GM21723 (cell line): ENCODE measurements at regions not wholly inside any gene's neighbourhood (a gene's known extent, or its start where the extent isn't known, plus 50 kb on each side); places are given as distances from the start of the nearest gene placed in this dataset.

Experiments
- ATAC-seq: cut with Tn5 transposase; IDR thresholded peaks from one replicate; pipeline ENCODE4 v1.9.1; 2021; ENCODE audit warnings: mild to moderate bottlenecking, moderate library complexity; ENCODE audit not compliant: unreplicated experiment

DNA sequence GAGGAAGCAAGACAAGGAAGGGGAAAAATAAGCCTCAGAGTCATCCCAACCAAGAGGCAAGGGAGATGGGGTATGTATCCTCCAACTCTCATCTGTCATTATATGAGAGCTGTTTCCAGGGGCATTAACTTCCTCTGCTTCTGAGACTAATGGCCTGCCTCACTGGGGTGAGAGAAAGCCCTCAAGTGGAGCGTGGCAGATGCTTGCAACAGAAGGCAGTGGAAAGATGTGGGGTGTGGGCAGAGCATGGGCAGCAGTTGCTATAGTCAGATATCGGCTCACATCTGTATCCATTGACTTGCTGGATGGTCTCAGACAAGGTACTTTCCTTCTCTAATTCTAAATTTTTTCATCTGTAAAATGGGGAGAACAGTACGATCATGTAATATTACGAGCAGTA is 81.7 kb upstream of the PLCL2 start:
- ATAC-seq: no peak

DNA sequence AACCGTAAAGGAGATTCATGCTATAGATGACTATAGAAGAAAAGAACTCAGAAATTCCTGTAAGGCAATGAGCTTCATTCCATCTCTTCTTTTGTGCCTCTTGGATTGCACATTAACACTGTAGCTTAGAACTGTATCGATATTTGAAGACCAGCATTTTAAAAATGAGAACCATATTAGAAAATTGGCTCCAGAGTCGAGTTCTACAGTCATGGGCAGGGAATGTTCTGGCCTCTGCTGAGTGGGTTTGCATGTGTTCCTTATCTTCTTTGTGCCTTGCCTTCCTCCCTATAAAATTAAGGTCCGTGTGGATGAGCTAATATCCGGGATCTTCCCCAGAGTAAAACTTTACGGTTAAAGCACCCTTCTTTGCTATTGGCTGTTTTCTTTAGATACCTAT is 77.4 kb upstream of the PLCL2 start:
- no peak for ATAC-seq

DNA sequence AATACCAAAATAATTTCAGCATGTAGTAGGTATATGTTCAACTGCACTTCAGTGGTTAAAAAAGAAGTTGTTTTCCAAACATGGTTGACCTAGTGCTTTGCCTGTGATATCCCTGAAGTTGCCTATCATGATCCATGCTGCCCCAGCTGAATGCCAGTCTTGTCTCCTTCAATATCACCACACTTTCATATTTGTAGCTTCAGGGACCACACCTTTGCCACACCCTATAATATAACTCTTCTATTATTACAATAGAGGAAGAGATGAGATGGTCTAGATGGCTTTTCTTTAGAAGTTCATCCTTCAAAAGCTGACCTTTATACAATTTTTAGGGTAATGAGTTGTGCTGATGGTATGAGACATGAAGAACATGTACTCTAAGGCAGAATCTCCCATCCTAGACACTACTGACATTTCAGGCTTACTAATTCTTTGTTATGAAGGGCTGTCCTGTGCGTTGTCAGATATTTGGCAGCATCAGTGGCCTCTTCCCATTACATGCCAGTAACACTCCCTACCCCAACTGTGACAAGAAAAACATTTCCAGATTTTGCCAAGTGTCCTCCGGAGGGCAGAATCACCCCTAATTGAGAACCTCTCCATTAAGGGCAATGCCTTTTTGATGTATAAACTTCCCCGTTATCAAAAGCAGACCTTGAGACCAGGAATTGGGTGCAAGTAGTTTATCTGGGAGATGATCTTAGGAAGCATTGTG is 76.2 kb upstream of the PLCL2 start:
- no peak for ATAC-seq

DNA sequence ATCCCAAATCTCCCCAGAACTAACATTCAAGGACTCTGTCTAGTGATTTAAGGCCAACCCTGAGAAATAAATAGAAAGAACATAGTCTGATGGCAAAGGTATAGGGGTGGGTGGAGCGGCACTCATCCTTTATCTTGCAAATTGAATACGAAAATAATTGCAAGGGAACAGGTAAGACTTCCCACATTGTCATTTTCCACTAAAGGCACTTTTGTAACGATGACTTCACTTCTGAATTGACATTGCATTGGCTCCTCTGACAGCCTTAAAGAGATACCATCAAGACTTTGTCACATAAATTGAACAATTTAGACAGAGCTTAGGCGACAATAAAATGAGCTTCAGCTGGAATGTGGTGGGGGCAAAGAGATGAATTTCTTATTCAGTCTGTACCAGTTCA is 75.3 kb upstream of the PLCL2 start:
- no peak for ATAC-seq

DNA sequence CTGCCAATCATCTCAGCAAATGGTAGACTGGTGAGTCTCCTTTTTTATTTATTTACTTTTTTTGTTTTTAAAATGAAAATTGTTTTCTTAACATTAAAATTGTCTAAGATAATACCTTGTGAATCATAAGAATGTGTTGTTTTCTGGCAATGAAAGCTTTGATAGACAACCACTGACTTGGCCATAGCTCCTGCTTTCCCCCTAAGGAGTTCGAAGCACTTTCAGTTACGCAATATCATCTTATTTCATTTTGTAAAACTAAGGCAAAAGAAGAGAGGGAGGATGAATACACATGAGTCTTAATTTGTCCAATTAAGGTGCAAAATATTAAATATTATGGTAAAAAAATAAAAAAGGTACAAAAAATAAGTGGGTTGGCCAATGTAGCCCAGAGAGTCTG is 74.8 kb upstream of the PLCL2 start:
- ATAC-seq: no peak

DNA sequence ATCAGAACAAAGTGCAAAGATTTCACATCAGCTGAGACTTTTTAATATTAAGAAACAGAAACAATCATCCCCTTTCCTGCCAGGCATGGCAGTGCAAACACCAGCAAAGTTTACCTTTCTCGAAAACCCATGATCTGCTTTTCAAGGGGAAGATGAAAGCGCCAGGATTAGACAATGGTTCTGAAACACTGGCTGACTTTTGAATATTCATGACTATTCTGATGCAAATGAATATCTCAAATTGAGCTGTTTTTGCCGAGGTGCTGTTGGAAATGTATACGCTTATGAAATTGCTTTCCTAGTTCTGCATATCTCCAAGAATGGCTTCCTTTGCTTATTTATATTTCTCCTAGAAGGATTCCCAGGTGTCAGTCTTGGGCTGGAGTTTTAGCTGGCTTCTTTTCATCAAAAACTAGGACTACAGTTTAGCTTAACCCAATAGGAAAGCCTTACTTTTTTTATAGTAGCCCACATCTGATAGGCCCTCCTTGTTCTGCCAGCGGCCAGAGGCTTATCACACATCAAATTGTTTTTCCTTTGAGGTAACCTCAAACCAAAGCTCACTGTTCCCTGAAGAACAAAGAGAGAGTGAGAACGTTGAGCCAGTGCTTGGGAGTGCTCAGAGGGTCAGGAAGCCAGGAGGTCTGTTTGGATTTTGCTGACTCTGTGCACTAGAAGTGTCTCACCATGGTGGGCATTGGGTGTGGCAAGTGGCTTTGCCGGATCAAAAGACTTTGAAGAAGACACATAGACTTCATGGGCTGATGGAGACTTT is 74.0 kb upstream of the PLCL2 start:
- ATAC-seq: no peak

DNA sequence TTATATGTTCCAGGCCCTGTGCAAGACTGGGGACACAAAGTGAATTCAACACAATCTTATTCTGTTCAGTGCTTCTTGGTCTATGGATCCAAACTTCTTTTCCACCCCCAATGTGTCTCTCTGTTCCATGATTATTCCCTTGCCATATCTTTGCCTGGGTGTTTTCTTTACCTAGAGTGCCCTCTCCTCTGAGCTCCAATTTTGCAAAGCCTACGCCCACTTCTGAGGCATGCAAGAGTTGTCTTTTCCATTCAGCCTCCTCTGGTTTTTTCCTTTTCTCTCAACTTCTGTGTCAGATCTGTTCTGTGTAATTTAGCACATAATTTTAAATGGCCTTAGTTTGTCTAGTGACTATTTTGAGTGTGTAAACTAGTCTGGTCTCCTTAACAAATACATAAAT is 72.8 kb upstream of the PLCL2 start:
- no peak for ATAC-seq

DNA sequence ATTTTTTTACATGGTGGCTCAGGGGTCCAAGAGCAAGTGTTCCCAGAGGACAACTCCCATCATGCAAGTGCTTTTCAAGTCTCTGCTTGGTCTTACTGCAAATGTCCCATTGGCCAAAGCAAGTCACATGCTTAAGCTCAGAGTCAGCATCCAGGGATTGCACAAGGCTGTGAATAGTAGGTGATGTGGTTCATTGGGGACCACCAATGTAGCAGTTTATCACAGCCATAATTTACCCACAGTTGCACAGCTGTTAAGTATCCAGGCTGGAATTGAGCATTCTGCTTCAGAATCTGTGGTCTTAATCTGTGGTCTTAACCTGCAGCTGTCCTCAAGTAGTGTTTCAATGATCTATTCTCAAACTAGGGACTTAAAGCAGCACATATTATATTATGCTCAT is 71.4 kb upstream of the PLCL2 start:
- ATAC-seq: no peak

DNA sequence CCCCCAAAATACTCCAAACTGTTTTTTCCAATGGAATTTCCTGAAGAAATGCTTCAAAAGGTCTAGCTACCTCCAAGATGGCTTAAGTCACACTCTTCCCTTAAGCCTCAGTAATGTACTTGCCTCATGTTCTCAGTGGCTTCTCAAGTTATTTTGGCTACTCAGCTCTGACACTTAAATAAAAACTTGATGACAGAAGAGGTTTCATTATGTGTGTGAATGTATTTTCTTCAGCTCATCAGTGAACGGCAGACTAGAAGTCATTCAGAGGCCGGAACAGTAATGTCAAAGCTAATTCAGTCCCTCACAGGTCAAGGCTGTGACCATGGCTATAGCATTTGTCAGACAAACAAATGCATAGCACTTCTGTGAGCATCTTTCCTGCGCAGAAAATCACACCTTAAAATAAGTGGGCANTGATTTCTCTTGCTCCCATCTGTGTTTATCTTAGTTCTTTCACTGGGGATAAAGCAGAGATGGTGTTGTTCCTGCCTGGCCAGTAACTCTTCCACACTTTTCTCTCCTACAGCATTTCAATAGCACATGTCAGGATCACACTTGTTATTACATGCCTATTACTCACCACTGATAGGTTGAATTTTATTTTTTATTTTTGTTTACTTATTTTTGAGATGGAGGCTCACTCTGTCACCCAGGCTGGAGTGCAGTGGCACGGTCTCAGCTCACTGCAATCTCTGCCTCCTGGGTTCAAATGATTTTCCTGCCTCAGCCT is 68.5 kb upstream of the PLCL2 start:
- peak; percentile 92 for ATAC-seq

DNA sequence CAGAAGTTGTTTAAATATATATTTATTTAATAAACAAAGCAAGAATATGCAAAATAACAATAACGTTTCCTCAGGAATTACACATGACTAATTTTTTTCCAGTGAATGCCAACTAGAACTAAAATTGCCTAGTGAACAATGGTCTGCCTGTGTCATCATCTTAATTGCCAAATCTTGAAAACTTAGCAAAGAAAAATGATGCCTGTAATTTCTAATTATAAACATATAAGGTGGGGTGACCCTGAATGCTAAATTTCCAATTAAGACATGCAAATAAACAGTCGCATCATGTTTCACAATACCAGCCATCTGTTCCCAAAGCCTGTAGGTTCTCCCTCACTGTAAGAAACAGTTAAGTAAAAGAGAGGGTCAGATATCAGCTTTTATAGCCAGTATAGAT is 67.6 kb upstream of the PLCL2 start:
- ATAC-seq: no peak

DNA sequence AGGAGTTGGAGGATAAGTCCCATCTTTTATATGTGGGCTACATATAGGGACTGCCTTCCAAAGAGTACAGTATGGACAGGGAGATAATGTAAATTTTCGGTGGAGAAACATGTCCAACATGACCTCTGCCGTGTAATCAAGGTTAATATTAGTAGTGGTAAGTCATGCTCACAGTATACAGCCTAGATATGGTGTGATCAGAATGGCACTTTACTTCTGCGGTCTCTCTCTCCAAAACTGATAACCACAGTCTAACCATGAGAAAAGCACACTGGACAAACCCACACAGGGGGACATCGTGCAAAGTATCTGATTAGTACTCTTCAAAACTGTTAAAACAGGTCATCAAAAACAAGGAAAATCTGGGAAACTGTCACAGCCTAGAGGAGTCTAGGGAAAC is 66.6 kb upstream of the PLCL2 start:
- ATAC-seq: no peak

DNA sequence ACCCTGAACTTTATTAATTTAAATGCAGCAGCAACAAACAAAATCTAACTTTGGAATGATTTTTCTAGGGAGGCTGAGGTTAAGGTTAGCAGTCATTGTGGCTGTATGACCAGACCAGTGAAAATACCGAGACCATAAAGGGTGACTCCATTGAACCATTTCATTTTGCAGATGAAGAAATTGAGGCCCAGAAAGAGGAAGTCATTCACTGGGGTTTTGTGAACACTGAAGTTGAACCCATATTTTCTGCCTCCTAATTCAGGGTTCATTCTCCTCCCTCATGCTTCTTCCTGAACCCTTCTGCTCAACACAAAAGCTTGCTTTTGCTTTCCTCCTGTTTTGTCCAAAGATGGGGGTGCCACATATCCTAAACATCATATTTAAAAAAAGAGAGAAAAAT is 65.8 kb upstream of the PLCL2 start:
- ATAC-seq: no peak

DNA sequence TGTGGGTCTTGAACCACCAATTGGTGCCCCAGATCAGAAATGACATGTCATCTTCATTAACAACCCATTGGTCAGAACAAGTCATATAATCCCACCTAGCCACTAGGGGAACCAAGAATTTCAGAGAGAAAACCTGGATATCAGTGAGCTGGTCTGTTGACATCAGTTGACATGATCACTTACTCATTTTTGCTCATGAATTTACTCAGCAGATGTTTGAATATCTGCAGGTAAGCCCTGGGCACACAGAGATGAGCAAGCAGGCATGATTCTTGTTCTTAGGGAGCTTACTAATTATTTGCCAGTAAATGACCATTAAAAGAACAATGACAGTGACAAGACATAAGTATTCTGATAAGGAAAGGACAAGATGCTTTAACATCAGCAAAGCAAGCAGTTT is 64.3 kb upstream of the PLCL2 start:
- no peak for ATAC-seq

DNA sequence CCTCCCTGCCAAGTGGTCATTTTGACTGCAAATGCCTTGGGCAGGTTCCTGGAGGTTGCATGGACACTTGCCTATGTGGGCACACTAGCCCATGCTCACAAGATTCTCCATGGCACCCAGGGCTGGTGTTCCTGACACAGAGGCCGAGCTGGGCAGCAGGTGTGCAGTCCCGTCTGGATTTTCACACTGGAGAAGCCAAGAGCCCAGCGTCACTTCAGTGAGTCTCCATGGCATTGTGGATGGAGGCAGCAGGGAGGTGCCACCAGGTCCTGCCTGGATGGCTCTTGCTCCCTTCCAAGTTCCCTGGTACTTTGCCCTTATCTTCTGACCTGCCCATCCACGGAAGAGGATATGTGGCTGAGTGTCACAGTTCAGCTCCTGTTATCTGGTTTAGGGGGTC is 63.7 kb upstream of the PLCL2 start:
- ATAC-seq: no peak

DNA sequence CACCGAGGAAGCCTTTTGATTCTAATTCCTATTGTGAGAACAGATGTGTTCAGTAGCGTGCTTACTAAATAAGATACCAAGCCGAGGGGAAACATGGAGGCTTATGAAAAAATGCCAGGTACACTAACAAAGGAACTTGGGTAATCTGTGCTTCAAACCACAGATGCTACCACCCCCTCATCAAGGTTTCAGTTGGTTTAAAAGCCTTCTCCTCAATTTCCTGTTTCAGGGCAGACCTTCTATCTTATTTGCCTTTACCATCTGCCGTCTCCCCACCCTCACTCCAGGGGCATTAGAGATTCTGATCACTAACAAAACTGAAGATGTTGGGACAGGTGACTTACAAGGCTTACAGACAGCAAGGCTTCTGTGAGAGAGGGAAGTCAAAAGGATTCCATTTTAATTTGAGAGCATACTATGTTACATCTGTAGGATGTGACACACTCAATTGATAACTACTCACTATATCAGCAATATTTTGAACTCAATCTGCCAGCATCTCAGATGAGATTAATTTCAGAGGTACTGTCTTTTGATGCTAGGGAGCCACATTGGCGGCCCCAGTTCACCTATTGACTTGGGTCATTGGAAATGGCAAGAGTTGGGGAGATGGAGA is 60.6 kb upstream of the PLCL2 start:
- ATAC-seq: peak; percentile 75

DNA sequence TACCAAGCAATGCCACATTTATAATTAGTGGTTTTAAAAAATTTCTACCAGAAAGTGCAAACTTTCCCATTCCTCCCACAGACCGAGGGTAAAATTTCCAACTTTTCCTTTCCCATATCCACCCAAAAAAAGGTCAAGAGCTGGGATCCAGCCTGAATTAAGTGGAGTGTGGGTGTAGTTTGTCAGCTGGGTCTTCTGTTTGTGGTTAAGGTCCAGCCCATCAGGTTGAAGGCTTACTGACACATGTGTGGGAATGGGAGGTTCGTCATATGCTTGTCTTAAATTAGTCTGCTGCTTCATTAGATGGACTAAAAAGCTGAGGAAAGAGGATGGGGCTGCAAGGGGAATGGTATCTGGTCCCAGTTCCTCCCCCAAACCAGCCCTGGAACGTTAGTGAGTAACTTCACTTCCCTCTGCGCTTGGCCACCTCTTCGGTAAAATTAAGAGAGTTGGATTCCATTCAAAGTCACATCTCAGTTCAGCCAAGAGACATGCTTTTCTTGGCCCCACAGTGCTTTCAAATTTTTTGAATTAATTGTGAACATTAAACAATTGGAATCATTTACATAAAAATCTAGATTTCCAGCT is 59.0 kb upstream of the PLCL2 start:
- ATAC-seq: no peak

DNA sequence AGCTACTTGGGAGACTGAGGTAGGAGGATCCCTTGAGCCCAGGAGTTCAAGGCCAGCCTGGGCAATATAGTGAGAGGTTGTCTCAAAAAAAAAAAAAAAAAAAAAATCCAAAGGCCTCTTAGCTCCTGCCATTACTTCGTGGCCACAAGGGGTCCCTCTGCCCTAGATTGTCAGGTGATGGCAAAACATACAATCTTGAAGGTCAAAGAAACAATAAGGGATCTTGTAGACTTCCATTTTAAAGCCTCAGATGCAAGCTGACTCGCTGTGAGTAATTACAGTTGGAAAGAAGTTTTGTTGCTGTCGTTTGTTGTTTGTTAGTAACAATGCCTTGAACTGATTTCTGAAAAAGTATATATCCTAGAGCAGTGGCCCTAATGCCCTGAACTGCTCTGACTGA is 55.9 kb upstream of the PLCL2 start:
- ATAC-seq: peak; percentile 57

DNA sequence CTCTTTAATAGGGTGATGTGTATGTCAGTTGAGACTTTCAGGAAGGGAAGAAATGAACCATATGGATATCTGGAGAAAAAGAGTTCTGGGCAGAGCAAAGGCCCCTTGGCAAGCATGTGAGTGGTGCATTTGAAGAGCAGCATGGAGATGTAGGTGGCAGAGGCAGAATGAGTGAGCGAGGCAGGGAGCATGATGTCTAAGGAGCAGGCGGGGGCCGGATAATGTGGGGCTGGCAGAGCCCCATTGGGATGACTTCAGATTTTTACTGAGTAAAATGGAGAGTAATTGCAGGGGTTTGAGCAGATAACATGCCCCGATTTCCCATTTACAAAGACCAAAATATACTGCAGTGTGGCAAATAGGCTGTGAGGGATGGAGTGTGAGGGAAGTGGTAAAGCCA is 52.9 kb upstream of the PLCL2 start:
- no peak for ATAC-seq

DNA sequence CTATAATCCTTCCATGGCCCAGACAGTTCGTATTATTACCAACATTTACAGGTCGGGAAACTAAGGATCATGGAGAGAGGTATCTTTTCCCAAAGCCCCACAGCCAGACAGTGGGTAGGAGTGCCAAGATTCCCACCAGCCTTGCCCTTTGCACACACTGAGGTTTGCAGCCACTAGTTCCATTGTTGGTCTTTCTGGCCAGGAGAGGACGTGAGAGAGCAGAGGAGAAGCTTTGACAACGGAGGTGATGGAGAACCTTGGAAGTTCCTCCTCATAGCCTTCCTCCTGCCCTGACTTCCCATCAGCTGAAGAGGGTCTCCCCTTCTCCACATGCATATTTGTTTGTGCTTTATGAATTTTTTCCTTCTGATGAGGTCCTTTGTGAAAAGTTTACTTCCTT is 50.5 kb upstream of the PLCL2 start:
- no peak for ATAC-seq

DNA sequence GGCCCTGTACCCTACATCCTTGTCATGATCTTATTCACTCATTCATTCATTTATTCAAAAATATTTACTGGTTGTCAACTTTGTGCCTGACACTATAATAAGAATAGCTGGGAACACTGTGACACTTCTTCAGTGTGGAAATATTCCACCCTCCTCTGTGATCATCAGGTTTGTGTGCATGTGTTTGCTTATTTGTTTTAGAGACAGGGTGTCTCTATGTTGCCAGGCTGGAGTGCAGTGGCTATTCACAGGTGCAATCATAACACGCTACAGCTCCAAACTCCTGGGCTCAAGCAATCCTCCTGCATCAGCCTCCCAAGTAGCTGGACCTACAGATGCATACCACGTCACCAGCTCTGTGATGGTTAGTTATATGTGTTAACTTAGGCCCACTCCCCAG is 50.0 kb upstream of the PLCL2 start:
- no peak for ATAC-seq
